Breast epithelium (tissue), 3 donors: ENCODE measurements at regions not wholly inside any gene's neighbourhood (a gene's known extent, or its start where the extent isn't known, plus 50 kb on each side); places are given as distances from the start of the nearest gene placed in this dataset.

Experiments used
- POLR2A ChIP-seq: fragments of 450-650 bp; IDR thresholded peaks from one replicate; pipeline ENCODE4 v1.6.1; 2016; ENCODE audit warnings: antibody characterized with exemption, mild to moderate bottlenecking, moderate library complexity
- POLR2AphosphoS5 ChIP-seq, 3 donors: sonication (generic); formaldehyde crosslinking; IDR thresholded peaks; one replicate each; pipeline ENCODE4 v1.6.1; 2017; ENCODE audit warnings: antibody characterized with exemption in 3 of 3
- TF ChIP-seq, protein P1 (sequence below), 3 donors: fragments of 450-650 bp; IDR thresholded peaks; one replicate each; pipeline ENCODE4 v1.5.1; 2016 to 2017; ENCODE audit warnings: antibody characterized with exemption in 3 of 3, mild to moderate bottlenecking in 3 of 3, moderate library complexity in 3 of 3

GRCh38 chr3:28844298-28845005, 436.4 kb upstream of the RBMS3 start:
- no peak for TF ChIP-seq POLR2A
- TF ChIP-seq, protein P1, sequence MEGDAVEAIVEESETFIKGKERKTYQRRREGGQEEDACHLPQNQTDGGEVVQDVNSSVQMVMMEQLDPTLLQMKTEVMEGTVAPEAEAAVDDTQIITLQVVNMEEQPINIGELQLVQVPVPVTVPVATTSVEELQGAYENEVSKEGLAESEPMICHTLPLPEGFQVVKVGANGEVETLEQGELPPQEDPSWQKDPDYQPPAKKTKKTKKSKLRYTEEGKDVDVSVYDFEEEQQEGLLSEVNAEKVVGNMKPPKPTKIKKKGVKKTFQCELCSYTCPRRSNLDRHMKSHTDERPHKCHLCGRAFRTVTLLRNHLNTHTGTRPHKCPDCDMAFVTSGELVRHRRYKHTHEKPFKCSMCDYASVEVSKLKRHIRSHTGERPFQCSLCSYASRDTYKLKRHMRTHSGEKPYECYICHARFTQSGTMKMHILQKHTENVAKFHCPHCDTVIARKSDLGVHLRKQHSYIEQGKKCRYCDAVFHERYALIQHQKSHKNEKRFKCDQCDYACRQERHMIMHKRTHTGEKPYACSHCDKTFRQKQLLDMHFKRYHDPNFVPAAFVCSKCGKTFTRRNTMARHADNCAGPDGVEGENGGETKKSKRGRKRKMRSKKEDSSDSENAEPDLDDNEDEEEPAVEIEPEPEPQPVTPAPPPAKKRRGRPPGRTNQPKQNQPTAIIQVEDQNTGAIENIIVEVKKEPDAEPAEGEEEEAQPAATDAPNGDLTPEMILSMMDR (IDR thresholded peaks at IDR 0.05): no peak
- TF ChIP-seq POLR2AphosphoS5 (IDR thresholded peaks at IDR 0.05): no peak
